Anterior cingulate cortex (tissue), 58 donors: ENCODE measurements at regions not wholly inside any gene's neighbourhood (a gene's known extent, or its start where the extent isn't known, plus 50 kb on each side); places are given as distances from the start of the nearest gene placed in this dataset.
A peak's percentile ranks its signal among the peaks of the same experiment; 100 is the strongest.

Experiments used
- DNase-seq, 58 donors: peaks; one replicate each; lab custom pipeline; 2025; lab: John Stamatoyannopoulos, UW

- DNase-seq = peak in 25 of 58 donors; percentile 5 to 56 (median 37)
These were observed 478.4 kb downstream of the TOX3 start for GRCh38 chr16:52068447-52069074.

DNA sequence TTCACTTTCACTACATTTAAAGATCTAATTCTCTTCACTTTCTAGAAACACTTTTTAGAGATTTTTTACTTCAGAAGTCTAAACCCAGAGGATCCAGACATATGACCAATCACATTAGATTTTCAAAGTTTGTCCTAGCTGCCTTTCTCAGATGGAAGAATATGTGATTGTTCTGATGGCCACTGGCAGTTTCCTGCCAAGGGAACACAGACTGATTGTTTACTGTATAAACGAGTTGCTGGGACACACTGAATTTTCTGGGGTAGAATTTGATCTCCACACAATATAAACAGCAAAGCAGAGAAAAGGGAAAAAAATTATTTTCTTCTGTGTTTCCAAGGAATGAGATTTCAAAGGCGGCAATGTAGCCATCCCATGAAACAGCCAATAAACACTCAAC is 480.0 kb downstream of the TOX3 start:
- peak in 15 of 58 donors; percentile 6 to 72 (median 29) for DNase-seq

DNA sequence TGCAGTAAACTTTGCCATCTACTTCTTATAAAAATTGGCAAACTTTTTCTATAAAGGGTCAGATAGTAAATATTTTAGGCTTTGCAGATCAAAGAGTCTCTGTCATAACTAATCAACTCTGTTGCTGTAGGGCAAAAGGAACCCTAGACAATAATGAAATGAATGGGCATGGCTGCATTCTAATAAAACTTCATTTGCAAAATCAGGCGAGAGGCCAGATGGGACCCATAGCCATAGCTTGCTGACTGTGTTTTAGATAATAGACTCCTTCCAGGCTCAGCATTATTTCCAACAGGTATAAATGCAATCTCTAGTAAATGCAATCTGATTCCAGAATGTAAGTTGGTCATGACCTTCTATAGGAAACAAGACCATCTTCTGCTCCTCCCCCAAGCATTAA is 490.7 kb downstream of the TOX3 start:
- no peak for DNase-seq

DNA sequence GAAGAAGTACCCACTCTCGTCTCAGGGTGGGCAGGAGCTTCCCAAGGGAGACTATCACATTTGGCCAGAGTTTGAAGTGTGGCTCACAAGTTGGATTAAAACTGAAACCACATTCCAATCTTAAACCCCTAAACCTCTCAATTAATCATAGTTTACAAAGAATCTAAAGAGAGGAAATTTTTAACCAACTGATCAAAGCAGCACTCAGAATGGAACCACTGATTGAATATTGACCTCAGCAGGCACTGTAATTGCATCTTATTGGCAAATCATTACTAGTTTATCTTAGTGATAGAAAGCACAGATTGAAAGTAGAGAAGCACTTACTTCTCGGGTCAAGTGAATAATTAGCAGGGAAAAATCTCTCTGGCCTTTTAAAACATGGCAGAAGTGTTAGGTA is 491.6 kb downstream of the TOX3 start:
- no peak for DNase-seq

- DNase-seq = no peak
These were observed 492.6 kb downstream of the TOX3 start for GRCh38 chr16:52054326-52054725.

- no peak for DNase-seq
These were observed 494.1 kb downstream of the TOX3 start for GRCh38 chr16:52052818-52053217.

- DNase-seq = peak in 8 of 58 donors; percentile 2 to 31 (median 11)
These were observed 495.4 kb downstream of the TOX3 start for GRCh38 chr16:52051414-52052172.

DNA sequence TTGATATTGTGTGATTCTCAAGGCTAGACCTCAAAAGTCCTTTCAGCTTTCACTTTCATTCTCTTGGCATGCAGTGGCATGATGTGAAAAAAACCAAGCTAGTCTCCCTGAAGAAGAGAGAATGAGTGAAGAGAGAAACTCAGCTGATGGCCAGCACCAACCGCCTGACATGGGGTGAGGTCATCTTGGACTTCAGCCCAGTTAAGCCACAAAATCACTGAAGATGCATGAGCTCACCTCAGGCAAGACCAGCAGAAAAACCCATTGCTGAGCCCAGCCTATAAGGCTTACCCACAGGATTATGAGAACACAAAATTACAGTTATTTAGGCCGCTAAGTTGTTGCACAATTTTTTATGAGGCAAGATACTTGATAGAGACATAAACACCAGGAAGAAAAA is 496.5 kb downstream of the TOX3 start:
- no peak for DNase-seq

DNA sequence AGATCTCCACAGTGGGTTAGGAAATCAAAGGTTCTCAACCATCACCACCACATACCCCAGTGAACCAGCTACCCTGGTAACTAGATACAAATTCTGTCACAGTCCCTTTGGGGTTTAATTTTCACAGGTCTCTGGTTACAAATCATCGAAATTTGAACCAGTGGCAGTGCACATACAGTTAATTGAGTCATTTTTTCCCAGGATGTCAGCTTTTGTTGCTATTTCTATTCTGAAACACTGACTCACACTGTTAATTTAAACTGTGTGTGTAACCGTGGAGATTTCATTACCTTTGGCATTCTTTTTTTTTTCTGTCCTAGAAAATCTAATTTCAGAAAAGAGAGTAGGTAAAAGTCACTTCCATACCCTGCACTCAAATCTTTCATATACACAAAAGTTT is 511.5 kb downstream of the TOX3 start:
- DNase-seq = no peak

DNA sequence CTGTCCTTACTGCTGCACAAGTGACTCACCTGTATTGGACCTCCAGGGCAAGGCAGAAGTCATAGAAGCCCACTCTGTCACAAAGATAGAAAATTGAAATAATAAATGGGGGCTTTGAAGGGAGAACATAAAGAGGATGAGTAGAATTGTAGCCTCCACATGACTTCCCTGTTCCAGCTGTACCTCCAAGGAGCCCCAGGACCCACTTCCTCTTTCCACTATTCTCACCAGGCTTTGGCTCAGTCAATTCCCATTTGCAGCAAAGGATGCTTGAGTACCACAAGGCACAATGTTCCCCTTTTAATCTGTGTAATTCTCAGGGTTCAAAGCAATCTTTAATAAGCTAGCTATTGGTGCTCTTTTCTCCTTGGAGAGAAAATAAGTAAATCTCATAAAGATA is 512.1 kb downstream of the TOX3 start:
- DNase-seq = no peak

GRCh38 chr16:52033992-52034391 is 513.0 kb downstream of the TOX3 start:
- DNase-seq = no peak

DNA sequence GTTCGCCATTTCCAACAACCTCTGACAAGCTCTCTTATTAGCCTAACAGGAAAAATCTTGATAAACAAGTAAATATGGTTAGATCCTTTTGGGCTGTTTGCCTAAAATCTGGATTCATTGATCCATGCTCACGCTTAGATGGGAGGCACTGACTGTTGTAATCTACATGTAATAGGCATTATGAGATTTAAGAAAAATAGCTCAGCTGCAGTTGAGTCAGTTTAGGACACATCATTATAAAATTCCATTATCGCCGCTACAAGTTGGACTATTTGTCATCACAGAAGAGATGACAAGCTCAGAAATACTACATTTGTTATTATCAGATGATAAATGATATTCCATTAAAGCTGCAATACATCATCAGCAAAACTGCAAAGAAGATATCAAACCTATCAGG is 524.0 kb downstream of the TOX3 start:
- no peak for DNase-seq

- DNase-seq = no peak
These were observed 524.8 kb downstream of the TOX3 start for GRCh38 chr16:52022177-52022576.

GRCh38 chr16:52016387-52016786 is 530.6 kb downstream of the TOX3 start:
- DNase-seq = no peak

DNA sequence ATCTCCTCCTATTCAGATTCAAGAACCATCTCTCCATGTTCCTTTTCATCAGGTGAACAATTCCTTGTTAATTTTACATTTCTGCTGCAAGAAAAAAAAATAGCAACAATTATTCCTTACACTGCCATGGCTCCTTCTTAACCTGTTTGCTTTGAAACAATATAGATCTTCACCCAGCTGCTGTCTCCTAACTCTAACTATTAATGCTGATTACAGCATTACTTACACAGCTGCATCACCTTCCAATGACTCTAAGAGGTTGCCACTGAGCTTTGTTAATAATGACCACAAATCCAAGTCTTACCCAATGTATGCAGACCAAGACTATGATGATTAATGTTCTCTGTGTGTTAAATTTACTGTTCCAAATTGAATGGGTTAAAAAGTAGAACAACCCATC is 541.4 kb downstream of the TOX3 start:
- DNase-seq = no peak

DNA sequence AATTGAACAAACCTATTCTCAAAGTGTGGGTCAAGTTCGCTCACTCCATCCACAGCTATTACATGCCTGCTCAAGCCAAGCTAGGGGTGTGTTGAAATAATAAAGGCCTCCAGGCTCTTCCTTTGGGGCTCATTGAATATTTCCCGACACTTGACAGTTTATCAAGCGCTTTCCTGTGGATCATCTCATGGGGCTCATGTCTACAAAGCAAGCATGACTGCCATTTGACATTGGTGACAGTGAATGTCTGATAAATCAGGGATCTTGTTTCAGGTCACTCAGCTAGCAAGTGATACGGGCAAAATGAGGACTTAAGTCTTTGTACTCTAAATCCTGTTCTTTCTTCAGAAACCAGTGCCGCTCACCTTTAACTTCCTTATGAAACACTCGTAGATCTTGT is 542.6 kb downstream of the TOX3 start:
- DNase-seq = no peak

DNA sequence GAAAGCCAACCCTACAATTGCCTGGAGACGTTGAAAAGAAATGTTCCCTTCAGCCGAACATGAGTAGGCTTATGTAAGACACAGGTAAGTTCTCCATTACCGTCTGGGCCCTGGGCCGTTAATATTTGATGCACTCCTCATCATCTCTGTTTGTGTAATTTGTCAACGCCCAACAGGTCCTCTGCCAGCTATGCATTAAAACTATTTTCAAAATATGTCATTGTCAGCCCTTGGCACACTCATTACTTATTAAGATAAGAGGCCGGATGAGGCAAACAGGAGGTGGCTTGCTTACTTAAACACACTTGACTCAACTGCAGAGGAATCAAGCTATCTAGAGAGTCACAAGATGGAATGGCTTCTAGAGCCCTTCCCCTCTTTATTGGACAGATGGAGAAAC is 544.9 kb downstream of the TOX3 start:
- DNase-seq = no peak

GRCh38 chr16:51996516-51996915 is 550.4 kb downstream of the TOX3 start:
- DNase-seq = no peak

- DNase-seq = peak in 1 of 58 donors; percentile 54
These were observed 552.3 kb downstream of the TOX3 start for GRCh38 chr16:51994597-51994996.

DNA sequence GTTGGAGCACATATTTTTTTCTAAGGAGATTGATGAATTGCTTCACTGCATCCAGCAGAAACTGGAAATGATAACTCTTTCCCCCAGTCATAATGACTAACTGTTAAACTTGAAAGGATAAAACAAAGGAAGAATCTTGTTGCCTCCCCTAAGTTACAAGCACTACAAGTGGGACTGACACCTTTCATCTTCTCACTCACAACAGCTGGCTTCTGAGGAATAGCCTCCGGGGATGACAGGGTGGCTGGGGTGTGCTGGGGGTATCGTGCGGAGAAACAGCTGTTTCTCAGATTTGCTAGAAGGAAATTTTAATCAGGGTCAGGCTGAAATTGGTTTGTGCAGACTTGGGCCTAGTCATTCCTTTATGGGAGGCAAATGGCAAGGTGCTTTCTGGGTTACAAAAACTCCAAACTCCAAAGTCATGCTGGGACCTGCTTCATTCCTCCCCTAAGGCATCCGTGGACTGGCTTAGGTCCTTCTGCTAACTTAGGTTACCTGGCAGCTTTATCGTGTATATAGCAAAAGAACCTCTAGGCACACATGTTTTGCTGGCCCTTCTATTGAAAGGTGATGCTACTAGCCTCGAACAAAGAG is 557.2 kb downstream of the TOX3 start:
- no peak for DNase-seq

- DNase-seq = no peak
These were observed 558.0 kb downstream of the TOX3 start for GRCh38 chr16:51988977-51989376.

GRCh38 chr16:51987519-51987918 is 559.4 kb downstream of the TOX3 start:
- no peak for DNase-seq
